Endothelial cell of umbilical vein (primary cell): ENCODE measurements at regions not wholly inside any gene's neighbourhood (a gene's known extent, or its start where the extent isn't known, plus 50 kb on each side); places are given as distances from the start of the nearest gene placed in this dataset.

Source experiments
- BruUV-seq: library from RNA; stranded (reverse); fragments of 400-500 nt; replicated peaks from 2 replicates; lab custom pipeline; 2021; lab: Mats Ljungman, UMichigan
- CTCF ChIA-PET: fragments of 300-600, 350-600 bp; sonication (Branson Sonifier 250); formaldehyde crosslinking; loops from one replicate; lab custom pipeline; 2021; ENCODE audit warnings: antibody characterized with exemption, inconsistent platforms; lab: Charles Lee
- POLR2A ChIA-PET: fragments of 300-600, 350-600 bp; sonication (Branson Sonifier 250); formaldehyde crosslinking; loops from one replicate; lab custom pipeline; 2021; ENCODE audit warnings: antibody characterized with exemption, inconsistent platforms; lab: Charles Lee
- DNase-seq: peaks from one replicate; pipeline ENCODE4 v3.0.0-alpha.2; 2011; ENCODE audit warnings: low read depth, low spot score
- FAIRE-seq: peaks from 2 replicates; lab custom pipeline; 2011; peaks lifted over from hg19 to GRCh38; lab: Jason Lieb, UNC
- H2AFZ ChIP-seq: 2 replicates; pipeline ENCODE4 v1.6.0; 2012; ENCODE audit warnings: low read depth, low read length, control low read depth, inconsistent platforms
- H3K27ac ChIP-seq: 2 replicates; pipeline ENCODE4 v1.5.1; 2011; ENCODE audit warnings: low read depth, mild to moderate bottlenecking, control low read depth, low read length, moderate library complexity; ENCODE audit not compliant: insufficient read depth
- H3K27me3 ChIP-seq, 2 experiments: 2 replicates each; pipeline versions ENCODE4 v1.6.0 to v1.6.1; 2011; ENCODE audit warnings: low read length in 2 of 2, mixed read lengths in 1 of 2; ENCODE audit not compliant: control insufficient read depth in 2 of 2, insufficient read depth in 2 of 2
- H3K36me3 ChIP-seq, 2 experiments: 2 replicates in 1 of 2; 3 replicates in 1 of 2; pipeline ENCODE4 v1.5.1; 2011; ENCODE audit warnings: low read length in 2 of 2, mild to moderate bottlenecking in 1 of 2, moderate library complexity in 1 of 2; ENCODE audit not compliant: control insufficient read depth in 2 of 2, insufficient read depth in 2 of 2; ENCODE audit errors: extremely low read depth in 1 of 2
- H3K4me1 ChIP-seq: 3 replicates; pipeline ENCODE4 v1.5.1; 2011; ENCODE audit warnings: mild to moderate bottlenecking, low read length; ENCODE audit not compliant: control insufficient read depth, insufficient read depth; ENCODE audit errors: extremely low read depth
- H3K4me2 ChIP-seq: 2 replicates; pipeline ENCODE4 v1.6.1; 2011; ENCODE audit warnings: low read length, control low read depth, mixed read lengths; ENCODE audit not compliant: insufficient read depth
- H3K4me3 ChIP-seq, 3 experiments: fragments of 200-600 bp in 1 of 3; sonication (generic), shearing (Covaris generic) in 1 of 3; replicated peaks in 1 of 3; 2 replicates each; pipeline ENCODE4 v1.5.1; 2011 to 2016; ENCODE audit warnings: control low read depth in 3 of 3, low read length in 3 of 3, mild to moderate bottlenecking in 2 of 3, inconsistent platforms in 1 of 3, low read depth in 1 of 3, moderate library complexity in 1 of 3; ENCODE audit not compliant: insufficient read depth in 1 of 3
- H3K79me2 ChIP-seq: 2 replicates; pipeline ENCODE4 v1.6.0; 2012; ENCODE audit warnings: low read length, inconsistent platforms; ENCODE audit not compliant: control insufficient read depth, insufficient read depth
- H3K9ac ChIP-seq: replicated peaks from 2 replicates; pipeline ENCODE3; 2011; ENCODE audit warnings: low read length, control low read depth; ENCODE audit not compliant: insufficient read depth; ENCODE audit errors: extremely low read depth
- H3K9me1 ChIP-seq: replicated peaks from 3 replicates; pipeline ENCODE4 v1.6.0; 2011; ENCODE audit warnings: mild to moderate bottlenecking, low read length; ENCODE audit not compliant: control insufficient read depth, insufficient read depth; ENCODE audit errors: extremely low read depth
- H3K9me3 ChIP-seq: replicated peaks from 2 replicates; pipeline ENCODE4 v1.5.1; 2012; ENCODE audit warnings: low read length, inconsistent platforms; ENCODE audit not compliant: control insufficient read depth, insufficient read depth
- H4K20me1 ChIP-seq: replicated peaks from 2 replicates; pipeline ENCODE3; 2011; ENCODE audit warnings: mild to moderate bottlenecking, low read length; ENCODE audit not compliant: control insufficient read depth, insufficient read depth; ENCODE audit errors: extremely low read depth
- EZH2 ChIP-seq: IDR thresholded peaks from 2 replicates; pipeline ENCODE4 v1.6.1; 2012; ENCODE audit warnings: borderline replicate concordance, low read depth, mild to moderate bottlenecking, moderate library complexity, low read length, inconsistent platforms; ENCODE audit not compliant: severe bottlenecking
- FOS ChIP-seq: IDR thresholded peaks from 2 replicates; pipeline ENCODE4 v1.6.1; 2011; ENCODE audit warnings: mild to moderate bottlenecking, low read length, moderate library complexity, borderline replicate concordance; ENCODE audit not compliant: insufficient read depth
- GATA2 ChIP-seq: IDR thresholded peaks from 2 replicates; pipeline ENCODE4 v1.7.0; 2011; ENCODE audit warnings: low read depth, mild to moderate bottlenecking, moderate library complexity, mixed read lengths, low read length; ENCODE audit not compliant: insufficient read length, insufficient read depth
- JUN ChIP-seq: IDR thresholded peaks from 2 replicates; pipeline ENCODE4 v1.6.1; 2011; ENCODE audit warnings: borderline replicate concordance, low read depth; ENCODE audit not compliant: insufficient read length, insufficient read depth
- MYC ChIP-seq: IDR thresholded peaks from one replicate; pipeline ENCODE4 v1.6.1; 2011; ENCODE audit warnings: mild to moderate bottlenecking, low read depth, low read length
- POLR2A ChIP-seq: IDR thresholded peaks from 2 replicates; pipeline ENCODE4 v1.6.1; 2012; ENCODE audit warnings: low read depth, mild to moderate bottlenecking, control low read depth, low read length
- POLR2AphosphoS5 ChIP-seq: IDR thresholded peaks from 2 replicates; pipeline ENCODE4 v1.6.1; 2012; ENCODE audit warnings: low read depth, mild to moderate bottlenecking, control low read depth, low read length, moderate library complexity; ENCODE audit not compliant: insufficient read depth
- dilution Hi-C: fragments of 300-500 bp; cut with MboI; formaldehyde crosslinking; loops from one replicate; pipeline ENCODE4 v1.15.0; 2019; ENCODE audit warnings: low sequenced_read_pairs; ENCODE audit not compliant: extremely low pct_ligation_motif_present
- intact Hi-C: fragments of 100-400 bp; cut with micrococcal nuclease; formaldehyde crosslinking; loops from one replicate; pipeline ENCODE4 v1.10.0; 2022
- TF ChIP-seq, protein P1 (sequence below), 2 donors: IDR thresholded peaks; 1 replicate in 1 of 2; 2 replicates in 1 of 2; pipeline ENCODE4 v1.5.1; 2011; ENCODE audit warnings: low read length in 2 of 2, mild to moderate bottlenecking in 2 of 2, moderate library complexity in 2 of 2, control low read depth in 1 of 2, inconsistent platforms in 1 of 2, low read depth in 1 of 2; ENCODE audit not compliant: insufficient read depth in 1 of 2; ENCODE audit errors: extremely low read depth in 1 of 2
- TF ChIP-seq, protein P2 (sequence below): IDR thresholded peaks from 2 replicates; pipeline ENCODE4 v1.6.1; 2011; ENCODE audit not compliant: insufficient read depth, insufficient read length

DNA sequence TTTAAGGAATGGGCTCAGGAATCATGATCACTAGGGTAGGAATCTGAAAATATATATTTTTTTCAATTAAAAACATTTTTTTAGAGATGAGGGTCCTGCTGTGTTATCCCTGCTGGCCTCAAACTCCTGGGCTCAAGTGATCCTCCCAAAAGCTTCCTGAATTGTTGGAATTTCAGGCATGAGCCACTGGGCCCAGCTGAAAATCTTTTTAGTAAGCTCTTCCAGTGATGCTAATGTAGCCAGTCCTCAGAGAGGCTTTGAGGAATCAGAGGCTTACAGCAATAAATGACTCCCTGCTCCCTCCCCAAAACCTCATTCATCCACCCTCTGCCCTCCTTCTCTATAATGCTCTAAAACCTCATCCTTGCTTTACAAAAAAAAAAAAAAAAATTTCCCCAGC lies 129.5 kb downstream of the ZIC3 start:
- Histone ChIP-seq H3K27me3 (no peaks in the 10 kb centered on the region), H3K4me1 (no peaks in the 10 kb centered on the region), H3K9me1 (no peaks in the 10 kb centered on the region), H3K4me3 (no peak overlapping the region), H3K27ac (no peak overlapping the region), H3K9ac (no peak overlapping the region), H3K4me2 (no peak overlapping the region), H3K9me3 (no peaks in the 10 kb centered on the region), H3K79me2 (no peaks in the 10 kb centered on the region), H2AFZ (no peak overlapping the region), H3K36me3 (no peaks in the 10 kb centered on the region), H4K20me1 (no peaks in the 10 kb centered on the region)
- CTCF ChIA-PET = no interaction called here
- TF ChIP-seq JUN (no peak), POLR2AphosphoS5 (no peak), MYC (no peak), EZH2 (no peak), GATA2 (no peak), FOS (no peak), POLR2A (no peak)
- TF ChIP-seq, protein P1, sequence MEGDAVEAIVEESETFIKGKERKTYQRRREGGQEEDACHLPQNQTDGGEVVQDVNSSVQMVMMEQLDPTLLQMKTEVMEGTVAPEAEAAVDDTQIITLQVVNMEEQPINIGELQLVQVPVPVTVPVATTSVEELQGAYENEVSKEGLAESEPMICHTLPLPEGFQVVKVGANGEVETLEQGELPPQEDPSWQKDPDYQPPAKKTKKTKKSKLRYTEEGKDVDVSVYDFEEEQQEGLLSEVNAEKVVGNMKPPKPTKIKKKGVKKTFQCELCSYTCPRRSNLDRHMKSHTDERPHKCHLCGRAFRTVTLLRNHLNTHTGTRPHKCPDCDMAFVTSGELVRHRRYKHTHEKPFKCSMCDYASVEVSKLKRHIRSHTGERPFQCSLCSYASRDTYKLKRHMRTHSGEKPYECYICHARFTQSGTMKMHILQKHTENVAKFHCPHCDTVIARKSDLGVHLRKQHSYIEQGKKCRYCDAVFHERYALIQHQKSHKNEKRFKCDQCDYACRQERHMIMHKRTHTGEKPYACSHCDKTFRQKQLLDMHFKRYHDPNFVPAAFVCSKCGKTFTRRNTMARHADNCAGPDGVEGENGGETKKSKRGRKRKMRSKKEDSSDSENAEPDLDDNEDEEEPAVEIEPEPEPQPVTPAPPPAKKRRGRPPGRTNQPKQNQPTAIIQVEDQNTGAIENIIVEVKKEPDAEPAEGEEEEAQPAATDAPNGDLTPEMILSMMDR (IDR thresholded peaks at IDR 0.05; ENCODE audit: extremely low read depth in 1 of 2, insufficient read depth in 1 of 2, low read depth in 1 of 2, low read length in 2 of 2) = no peak
- TF ChIP-seq, protein P2, sequence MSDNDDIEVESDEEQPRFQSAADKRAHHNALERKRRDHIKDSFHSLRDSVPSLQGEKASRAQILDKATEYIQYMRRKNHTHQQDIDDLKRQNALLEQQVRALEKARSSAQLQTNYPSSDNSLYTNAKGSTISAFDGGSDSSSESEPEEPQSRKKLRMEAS = no peak
- dilution Hi-C loops (no loop called here), intact Hi-C loops (no loop called here)
- no TSS peak for BruUV-seq
- POLR2A ChIA-PET = no interaction called here
- FAIRE-seq (no peak), DNase-seq (no peak)
